ENCODE measurements at regions not wholly inside any gene's neighbourhood (a gene's known extent, or its start where the extent isn't known, plus 50 kb on each side); places are given as distances from the start of the nearest gene placed in this dataset.
"Not testable (repeated sequence)": the region's sequence is repeated elsewhere in the genome, so short reads cannot be mapped to it uniquely, and the experiment has no call there.

DNA sequence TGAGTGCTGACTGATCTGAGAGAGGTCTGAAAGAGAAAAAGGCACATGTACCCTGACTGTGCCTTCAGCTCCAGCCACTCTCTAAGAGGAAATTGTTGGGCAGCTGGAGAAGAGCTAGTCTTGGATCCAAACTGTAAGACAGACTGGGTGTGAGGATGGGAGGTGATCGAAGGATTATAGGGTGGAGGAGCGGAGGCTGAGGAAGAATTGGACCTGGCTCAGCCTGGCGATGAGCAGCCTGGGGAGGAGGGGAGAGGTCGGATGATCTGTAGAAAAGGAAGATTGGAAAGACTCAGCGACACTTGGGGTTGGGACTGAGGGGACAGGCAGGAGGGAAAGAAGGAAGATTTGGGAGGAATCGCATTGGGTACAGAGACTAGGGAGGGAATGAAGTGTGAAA lies 98.6 kb upstream of the SLC25A48 start:
- H4K8ac ChIP-seq (ENCODE audit: extremely low read depth, insufficient read depth, low read length) = no peak overlapping the region
- H2AFZ ChIP-seq (ENCODE audit: low read length) = no peak overlapping the region
- H2BK120ac ChIP-seq (replicated peaks; ENCODE audit: low read depth, low read length) = no peak overlapping the region
- H2AK5ac ChIP-seq (ENCODE audit: low read depth, low read length) = no peak overlapping the region
- no peaks in the 10 kb centered on the region for H3K36me3 ChIP-seq (ENCODE audit: control insufficient read depth in 2 of 4, insufficient read depth in 4 of 4, low read length in 3 of 4)
- no peak overlapping the region for H3K4me3 ChIP-seq (ENCODE audit: extremely low read depth in 1 of 4, insufficient read depth in 2 of 4, low read depth in 3 of 4, low read length in 4 of 4)
- H2BK15ac ChIP-seq (ENCODE audit: low read length) = no peak overlapping the region
- H2BK5ac ChIP-seq (ENCODE audit: low read depth, low read length) = no peak overlapping the region
- H3K27ac ChIP-seq (ENCODE audit: low read depth, low read length) = no peak overlapping the region
- no peaks in the 10 kb centered on the region for H3K9me3 ChIP-seq (ENCODE audit: insufficient read depth in 2 of 2, low read depth in 1 of 2, low read length in 1 of 2)
- H3K23ac ChIP-seq (ENCODE audit: insufficient read length) = no peak overlapping the region
- H3K4me1 ChIP-seq (replicated peaks in 1 of 4; ENCODE audit: control insufficient read depth in 3 of 4, insufficient read depth in 4 of 4, low read length in 3 of 4) = no peaks in the 10 kb centered on the region
- H2BK12ac ChIP-seq (ENCODE audit: low read depth, low read length) = no peak overlapping the region
- H3K79me2 ChIP-seq (ENCODE audit: control insufficient read depth in 1 of 2, insufficient read depth in 2 of 2, low read length in 2 of 2) = no peaks in the 10 kb centered on the region
- no peak overlapping the region for H3K9ac ChIP-seq (replicated peaks in 1 of 4; ENCODE audit: extremely low read depth in 1 of 4, low read depth in 3 of 4, low read length in 3 of 4)
- FAIRE-seq (no peak), DNase-seq (ENCODE audit: low read depth in 1 of 2, low spot score in 2 of 2) (peak in 1 of 2 experiments; percentile 7)
- H3K4me2 ChIP-seq (ENCODE audit: insufficient read depth in 1 of 2, low read depth in 2 of 2, low read length in 2 of 2) = no peak overlapping the region
- no peak overlapping the region for H4K5ac ChIP-seq (ENCODE audit: insufficient read length, low read depth, low read length)
- H3K79me1 ChIP-seq (ENCODE audit: low read depth, low read length) = no peaks in the 10 kb centered on the region
- no peak overlapping the region for H3K18ac ChIP-seq (ENCODE audit: extremely low read depth, low read length)
- no peak overlapping the region for H3K14ac ChIP-seq (ENCODE audit: insufficient read length)
- H4K91ac ChIP-seq (replicated peaks; ENCODE audit: insufficient read length, low read length) = no peak overlapping the region
- ChIA-PET POLR2A (ENCODE audit: partially characterized antibody) (no interaction called here), CTCF (ENCODE audit: partially characterized antibody) (interaction anchor here (1.1 to 9.2 kb wide), 4 partner anchors 94 to 270 kb away, joined by 4 to 218 read pairs (median 40); no protein-coding TSS in a partner anchor)
- H3K27me3 ChIP-seq (replicated peaks in 1 of 4; ENCODE audit: control insufficient read depth in 3 of 4, extremely low read depth in 1 of 4, insufficient read depth in 3 of 4, low read length in 3 of 4) = no peaks in the 10 kb centered on the region
- H3K4ac ChIP-seq (replicated peaks; ENCODE audit: insufficient read length, low read depth, low read length) = no peak overlapping the region
- TF ChIP-seq SP1 (IDR thresholded peaks at IDR 0.05; ENCODE audit: low read depth, low read length) (no peak), GABPA (IDR thresholded peaks at IDR 0.05; ENCODE audit: borderline replicate concordance, insufficient read depth, low read length) (no peak)
- WGBS, 2 experiments (ENCODE audit: extremely low coverage in 1 of 2, insufficient coverage in 1 of 2, insufficient read length in 1 of 2, insufficient replicate concordance in 2 of 2, low coverage in 1 of 2, low lambda C conversion rate in 2 of 2, missing lambda C conversion rate in 1 of 2) = 93% methylated on average over 6 of the region's 6 CpGs; no CpG with 5 or more reads in 1 of the 2 experiments
- no peaks in the 10 kb centered on the region; the same call in 1 of the 2 replicates for H3K23me2 ChIP-seq (ENCODE audit: low read depth, low read length)
- no peak overlapping the region for H3K56ac ChIP-seq (replicated peaks; ENCODE audit: insufficient read length, low read depth, low read length)
- H2BK20ac ChIP-seq (ENCODE audit: low read length) = no peak overlapping the region
- H4K20me1 ChIP-seq (replicated peaks in 1 of 2; ENCODE audit: control insufficient read depth in 1 of 2, insufficient read depth in 2 of 2, low read length in 2 of 2) = no peaks in the 10 kb centered on the region

- H2BK120ac ChIP-seq (replicated peaks; ENCODE audit: low read depth, low read length); H3K9me3 ChIP-seq (ENCODE audit: insufficient read depth in 2 of 2, low read depth in 1 of 2, low read length in 1 of 2); H4K8ac ChIP-seq (ENCODE audit: extremely low read depth, insufficient read depth, low read length); H3K4ac ChIP-seq (replicated peaks; ENCODE audit: insufficient read length, low read depth, low read length); H3K18ac ChIP-seq (ENCODE audit: extremely low read depth, low read length); H3K23me2 ChIP-seq (ENCODE audit: low read depth, low read length); H3K4me2 ChIP-seq (ENCODE audit: insufficient read depth in 1 of 2, low read depth in 2 of 2, low read length in 2 of 2); H2BK20ac ChIP-seq (ENCODE audit: low read length); POLR2A ChIA-PET (ENCODE audit: partially characterized antibody); FAIRE-seq; H3K27me3 ChIP-seq (replicated peaks in 1 of 4; ENCODE audit: control insufficient read depth in 3 of 4, extremely low read depth in 1 of 4, insufficient read depth in 3 of 4, low read length in 3 of 4); H2BK12ac ChIP-seq (ENCODE audit: low read depth, low read length); H3K9ac ChIP-seq (replicated peaks in 1 of 4; ENCODE audit: extremely low read depth in 1 of 4, low read depth in 3 of 4, low read length in 3 of 4); H2AFZ ChIP-seq (ENCODE audit: low read length); H4K91ac ChIP-seq (replicated peaks; ENCODE audit: insufficient read length, low read length); H3K56ac ChIP-seq (replicated peaks; ENCODE audit: insufficient read length, low read depth, low read length); H4K5ac ChIP-seq (ENCODE audit: insufficient read length, low read depth, low read length); H3K23ac ChIP-seq (ENCODE audit: insufficient read length); H3K4me1 ChIP-seq (replicated peaks in 1 of 4; ENCODE audit: control insufficient read depth in 3 of 4, insufficient read depth in 4 of 4, low read length in 3 of 4); H2BK15ac ChIP-seq (ENCODE audit: low read length); H4K20me1 ChIP-seq (replicated peaks in 1 of 2; ENCODE audit: control insufficient read depth in 1 of 2, insufficient read depth in 2 of 2, low read length in 2 of 2); H3K27ac ChIP-seq (ENCODE audit: low read depth, low read length); H2BK5ac ChIP-seq (ENCODE audit: low read depth, low read length); H3K4me3 ChIP-seq (ENCODE audit: extremely low read depth in 1 of 4, insufficient read depth in 2 of 4, low read depth in 3 of 4, low read length in 4 of 4); H3K79me1 ChIP-seq (ENCODE audit: low read depth, low read length); H3K79me2 ChIP-seq (ENCODE audit: control insufficient read depth in 1 of 2, insufficient read depth in 2 of 2, low read length in 2 of 2); H3K36me3 ChIP-seq (ENCODE audit: control insufficient read depth in 2 of 4, insufficient read depth in 4 of 4, low read length in 3 of 4); H2AK5ac ChIP-seq (ENCODE audit: low read depth, low read length); H3K14ac ChIP-seq (ENCODE audit: insufficient read length): not testable (repeated sequence)
- WGBS, 2 experiments (ENCODE audit: extremely low coverage in 1 of 2, insufficient coverage in 1 of 2, insufficient read length in 1 of 2, insufficient replicate concordance in 2 of 2, low coverage in 1 of 2, low lambda C conversion rate in 2 of 2, missing lambda C conversion rate in 1 of 2) = 93% methylated on average over 8 of the region's 8 CpGs; no CpG with 5 or more reads in 1 of the 2 experiments
- CTCF ChIA-PET (ENCODE audit: partially characterized antibody) = interaction anchor here (1.1 to 9.2 kb wide), 4 partner anchors 95 to 269 kb away, joined by 4 to 218 read pairs (median 40); no protein-coding TSS in a partner anchor
- peak in 1 of 2 experiments; percentile 28 for DNase-seq (ENCODE audit: low read depth in 1 of 2, low spot score in 2 of 2)
These were observed 99.5 kb upstream of the SLC25A48 start for GRCh38 chr5:135734956-135735355.

Measured in H1 (cell line).